Heart left ventricle (tissue), 16 donors: ENCODE measurements at regions not wholly inside any gene's neighbourhood (a gene's known extent, or its start where the extent isn't known, plus 50 kb on each side); places are given as distances from the start of the nearest gene placed in this dataset.

Experiments
- ATAC-seq, 4 donors: fragments of 200-7000 bp; cut with Tn5 transposase; one replicate each; pipeline ENCODE4 v1.9.1; 2020 to 2022; ENCODE audit warnings: moderate library complexity in 4 of 4, mild to moderate bottlenecking in 3 of 4, moderate number of reproducible peaks in 1 of 4
- DNase-seq, 5 donors: peaks; one replicate each; pipeline ENCODE4 v3.0.0-alpha.2; 2020
- H3K27ac ChIP-seq, 12 donors: fragments of 200-600 bp; sonication (generic) in 4 of 12; one replicate each; pipeline versions ENCODE4 v1.5.0 to v1.8.0; 2016 to 2022; ENCODE audit warnings: mild to moderate bottlenecking in 2 of 12
- H3K27me3 ChIP-seq, 9 donors: fragments of 200-600 bp; sonication (generic) in 2 of 9; one replicate each; pipeline versions ENCODE4 v1.5.1 to v1.8.0; 2016 to 2022; ENCODE audit warnings: mild to moderate bottlenecking in 3 of 9
- H3K36me3 ChIP-seq, 9 donors: fragments of 200-600 bp; sonication (generic) in 2 of 9; one replicate each; pipeline versions ENCODE4 v1.5.0 to v1.8.0; 2018 to 2022; ENCODE audit warnings: mild to moderate bottlenecking in 2 of 9
- H3K4me1 ChIP-seq, 12 donors: fragments of 200-600 bp; sonication (generic) in 4 of 12; one replicate each; pipeline versions ENCODE4 v1.5.0 to v1.8.0; 2016 to 2022; ENCODE audit warnings: mild to moderate bottlenecking in 3 of 12
- H3K4me3 ChIP-seq, 12 donors: fragments of 200-600 bp; sonication (generic) in 4 of 12; one replicate each; pipeline versions ENCODE4 v1.5.0 to v1.8.0; 2017 to 2022; ENCODE audit warnings: mild to moderate bottlenecking in 9 of 12, moderate library complexity in 4 of 12
- H3K9me3 ChIP-seq, 12 donors: fragments of 200-600 bp; sonication (generic) in 4 of 12; one replicate each; pipeline versions ENCODE4 v1.5.0 to v1.8.0; 2016 to 2022; ENCODE audit warnings: mild to moderate bottlenecking in 1 of 12
- POLR2A ChIP-seq, 2 donors: fragments of 450-650 bp; IDR thresholded peaks; one replicate each; pipeline ENCODE4 v1.6.1; 2017; ENCODE audit warnings: antibody characterized with exemption in 2 of 2, mild to moderate bottlenecking in 2 of 2, moderate library complexity in 2 of 2
- WGBS, 4 donors: extraction: QIAGEN DNeasy Blood & Tissue Kit in 2 of 4; methylation state at CpG; one replicate each; pipeline versions ENCODE4 v1.1.5 to v1.1.7; 2013 to 2018; 5-methylcytosine and 5-hydroxymethylcytosine counted together
- intact Hi-C, 10 donors: fragments of 100-400 bp; cut with DNase I; formaldehyde crosslinking; loops; one replicate each; pipeline versions ENCODE4 v1.11.1 to v1.14.2; 2022
- TF ChIP-seq, protein P1 (sequence below), 12 donors: fragments of 200-600 bp; sonication (generic) in 4 of 12; IDR thresholded peaks; one replicate each; pipeline versions ENCODE4 v1.5.0 to v1.8.0; 2018 to 2022; ENCODE audit warnings: antibody characterized with exemption in 12 of 12, mild to moderate bottlenecking in 5 of 12
- donor health status: ischemic (EF 13 %, LVEDD 7.1; RV severe dilation, severe dysfunction).
- donor health status: healthy with polysubstance abuse.
- donor health status: DM: no; HTN: yes; CAD: no.
- donor health status: DM: no; HTN: no; CAD: no.
- donor health status: ischemic (EF 25% LVEDD 6.9; RV normal size, moderate dysfunction).
- donor health status: ischemic (EF 25% LVEDD 5.7; RV mildly dilated, moderate dysfunction).
- donor health status: healthy.
- donor health status: DM: yes; HTN: yes; CAD: no.
- donor health status: ischemic (EF 35%, LVEDD 5.7; RV mildly dilated, moderate dysfunction).
- donor health status: nonischemic (EF 11% LVEDD 7.7; RV severe dilation, severe dysfunction).
- donor health status: DM: yes; HTN: yes; CAD: no.
- donor health status: PGD.
- donor health status: ischemic (EF 29% LVEDD 5.4; RV normal size, mild dysfunction).
- donor health status: nonischemic (EF 23%, LVEDD 6.1; RV moderate dilation, normal function).

DNA sequence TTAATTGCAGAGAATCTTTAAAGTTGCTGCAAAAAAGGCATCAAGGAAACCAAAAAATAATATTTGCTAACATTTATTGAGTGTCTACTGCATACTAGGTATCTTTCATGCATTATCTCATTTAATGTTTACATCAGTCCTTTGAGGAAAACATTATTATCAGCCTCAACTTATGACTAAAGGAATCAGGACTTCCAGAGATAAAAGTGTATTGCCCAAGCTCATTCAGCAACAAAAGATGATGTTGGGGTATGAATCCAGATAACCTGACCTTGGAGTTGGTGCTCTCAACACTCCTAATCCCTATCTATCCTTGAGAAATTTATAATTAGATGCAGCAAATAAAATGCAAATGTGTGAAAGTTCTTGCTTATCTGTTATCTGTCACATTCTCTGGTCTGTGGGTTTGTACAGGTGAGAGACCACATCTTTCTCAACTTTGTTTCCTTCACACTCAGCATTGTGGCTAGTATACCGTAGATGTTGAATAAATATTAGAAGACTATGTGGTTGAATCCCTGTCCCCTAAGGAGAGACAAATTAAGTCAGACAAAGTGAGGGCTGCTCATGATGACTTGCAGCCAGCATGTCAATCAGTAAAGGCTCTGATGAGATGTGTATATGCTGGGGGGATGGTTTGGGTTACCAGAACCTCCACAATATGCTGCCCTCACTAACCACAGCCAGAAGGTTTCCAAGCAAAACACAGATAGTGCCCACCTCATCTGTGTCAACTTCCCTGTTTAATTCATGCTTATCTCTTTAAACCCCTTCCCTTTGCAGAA, 82.6 kb downstream of the NOG start:
- Histone ChIP-seq H3K36me3 (no peaks in the 10 kb centered on the region), H3K4me1 (peaks cover 0 to 15% (median 6%) of the 10 kb centered on the region in 12 donors), H3K27me3 (peaks cover 7 to 71% (median 28%) of the 10 kb centered on the region in 9 donors), H3K4me3 (no peak overlapping the region), H3K9me3 (no peaks in the 10 kb centered on the region), H3K27ac (no peak overlapping the region)
- 74 to 95% (median 77%) methylated on average over 1 of the region's 1 CpG for WGBS, 4 donors
- intact Hi-C loops, result loop anchor here in 4 of 10 donors (5.0 kb wide), 2 partner anchors 84 to 829 kb away; partner anchors contain the start of gene NOG (in 3 of the 4)
- DNase-seq, result no peak
- no peak for ATAC-seq
- TF ChIP-seq POLR2A (IDR thresholded peaks at IDR 0.05), result no peak
- TF ChIP-seq, protein P1, sequence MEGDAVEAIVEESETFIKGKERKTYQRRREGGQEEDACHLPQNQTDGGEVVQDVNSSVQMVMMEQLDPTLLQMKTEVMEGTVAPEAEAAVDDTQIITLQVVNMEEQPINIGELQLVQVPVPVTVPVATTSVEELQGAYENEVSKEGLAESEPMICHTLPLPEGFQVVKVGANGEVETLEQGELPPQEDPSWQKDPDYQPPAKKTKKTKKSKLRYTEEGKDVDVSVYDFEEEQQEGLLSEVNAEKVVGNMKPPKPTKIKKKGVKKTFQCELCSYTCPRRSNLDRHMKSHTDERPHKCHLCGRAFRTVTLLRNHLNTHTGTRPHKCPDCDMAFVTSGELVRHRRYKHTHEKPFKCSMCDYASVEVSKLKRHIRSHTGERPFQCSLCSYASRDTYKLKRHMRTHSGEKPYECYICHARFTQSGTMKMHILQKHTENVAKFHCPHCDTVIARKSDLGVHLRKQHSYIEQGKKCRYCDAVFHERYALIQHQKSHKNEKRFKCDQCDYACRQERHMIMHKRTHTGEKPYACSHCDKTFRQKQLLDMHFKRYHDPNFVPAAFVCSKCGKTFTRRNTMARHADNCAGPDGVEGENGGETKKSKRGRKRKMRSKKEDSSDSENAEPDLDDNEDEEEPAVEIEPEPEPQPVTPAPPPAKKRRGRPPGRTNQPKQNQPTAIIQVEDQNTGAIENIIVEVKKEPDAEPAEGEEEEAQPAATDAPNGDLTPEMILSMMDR (IDR thresholded peaks at IDR 0.05), result no peak

DNA sequence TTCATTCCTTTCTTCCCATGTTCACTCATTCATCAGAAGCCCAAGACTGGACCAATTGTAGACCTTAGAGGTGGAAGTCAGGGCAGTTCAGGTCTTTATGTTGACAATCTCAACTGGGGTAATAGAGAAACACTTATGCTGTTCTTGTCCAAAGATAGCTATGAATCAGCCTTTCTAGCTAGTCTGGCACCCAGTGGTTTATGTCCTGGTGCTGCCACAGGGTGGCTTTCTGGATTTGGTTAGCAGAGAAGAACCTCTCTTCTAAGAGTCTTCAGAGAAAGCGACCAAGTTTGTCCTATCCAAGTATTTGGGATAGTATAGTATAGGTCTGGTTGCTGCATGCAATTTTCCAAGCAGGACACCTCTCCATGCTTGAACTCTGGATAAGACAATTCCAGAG, 83.3 kb downstream of the NOG start:
- Histone ChIP-seq H3K9me3 (no peaks in the 10 kb centered on the region), H3K36me3 (no peaks in the 10 kb centered on the region), H3K27ac (no peak overlapping the region), H3K4me1 (peaks cover 0 to 22% (median 6%) of the 10 kb centered on the region in 12 donors), H3K27me3 (peaks cover 7 to 78% (median 28%) of the 10 kb centered on the region in 9 donors), H3K4me3 (no peak overlapping the region)
- intact Hi-C loops, result loop anchor here in 4 of 10 donors (5.0 kb wide), 2 partner anchors 85 to 830 kb away; partner anchors contain the start of gene NOG (in 3 of the 4)
- DNase-seq (no peak), ATAC-seq (no peak)
- no peak for TF ChIP-seq POLR2A (IDR thresholded peaks at IDR 0.05)
- TF ChIP-seq, protein P1 (IDR thresholded peaks at IDR 0.05), result no peak
- 90 to 100% (median 97%) methylated on average over 1 of the region's 1 CpG for WGBS, 4 donors

DNA sequence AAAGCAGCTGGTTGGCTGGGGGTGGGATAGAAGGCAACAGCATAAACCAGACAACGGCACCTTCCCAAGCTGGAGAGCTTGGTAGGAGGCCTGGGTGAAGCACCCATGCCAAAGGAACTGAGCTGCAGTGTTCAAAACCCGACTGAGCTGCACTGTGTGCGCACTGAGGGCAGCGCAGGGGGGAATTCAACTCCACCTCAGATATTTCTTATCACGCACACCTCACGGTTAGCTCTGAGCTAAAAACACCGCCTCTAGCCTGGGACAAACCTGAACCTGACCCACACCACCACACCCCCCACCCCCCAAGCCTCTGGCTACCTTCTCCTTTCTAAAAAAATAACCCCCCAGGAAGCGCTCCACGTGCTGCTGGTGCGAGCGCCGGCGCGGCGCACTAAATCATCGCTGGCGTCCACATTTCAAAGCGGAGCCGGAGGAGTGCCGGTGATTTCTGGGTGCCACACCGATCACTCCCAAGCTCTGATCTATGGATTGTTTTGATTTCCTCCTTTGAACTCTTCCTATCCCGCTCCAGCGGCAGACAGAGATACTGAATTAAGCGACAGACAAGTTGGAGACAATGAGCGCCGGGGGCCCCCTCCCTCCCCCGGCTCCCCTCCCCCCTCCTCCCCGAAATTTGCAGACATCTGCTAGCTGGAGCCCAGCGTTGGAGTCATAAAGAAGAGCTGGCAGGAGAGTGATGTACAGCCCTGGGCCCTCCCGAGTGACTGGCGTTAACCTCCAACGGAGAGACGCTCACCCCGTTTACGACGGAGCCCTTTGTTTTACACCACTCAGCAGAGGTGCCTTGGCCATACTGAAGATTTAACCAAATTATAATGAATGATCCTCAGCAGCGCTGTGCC, 85.0 kb downstream of the NOG start:
- 7 to 13% (median 9%) methylated on average over 36 to 37 of the region's 37 CpGs for WGBS, 4 donors
- TF ChIP-seq, protein P1 (IDR thresholded peaks at IDR 0.05), result no peak
- no peak for TF ChIP-seq POLR2A (IDR thresholded peaks at IDR 0.05)
- Histone ChIP-seq H3K4me1 (peaks cover 0 to 23% (median 6%) of the 10 kb centered on the region in 12 donors), H3K4me3 (peak overlapping the region in 10 of 12 donors; percentile 11 to 46 (median 34)), H3K27me3 (peaks cover 7 to 87% (median 28%) of the 10 kb centered on the region in 9 donors), H3K27ac (no peak overlapping the region), H3K36me3 (no peaks in the 10 kb centered on the region), H3K9me3 (no peaks in the 10 kb centered on the region)
- peak in 2 of 4 donors; percentile 34 to 48 for ATAC-seq
- intact Hi-C loops, result loop anchor here in 5 of 10 donors (1.0 to 5.0 kb wide), 4 partner anchors 85 to 831 kb away; partner anchors contain the start of gene NOG (in 5 of the 5)
- DNase-seq, result no peak
